ENCODE measurements at regions not wholly inside any gene's neighbourhood (a gene's known extent, or its start where the extent isn't known, plus 50 kb on each side); places are given as distances from the start of the nearest gene placed in this dataset.

- no peaks in the 10 kb centered on the region for H3K9me3 ChIP-seq
- in situ Hi-C loops (cut with MboI; ENCODE audit: low sequenced_read_pairs in 4 of 4) (no loop called here), intact Hi-C loops (cut with DNase I; ENCODE audit: low total_unique reads) (no loop called here)
- no peak overlapping the region for H3K27ac ChIP-seq
- no peak for ATAC-seq
- no peaks in the 10 kb centered on the region for H3K4me1 ChIP-seq
- no peak for TF ChIP-seq CTCF (IDR thresholded peaks at IDR 0.05 in 4 of 5, conservative IDR thresholded peaks at IDR 0.05 in 1 of 5)
- no peak for TF ChIP-seq POLR2A (IDR thresholded peaks at IDR 0.05)
- no peaks in the 10 kb centered on the region for H3K36me3 ChIP-seq
- H3K4me3 ChIP-seq, result no peak overlapping the region
- DNase-seq, result no peak
- H3K27me3 ChIP-seq, result peaks cover 0 to 3% (median 0%) of the 10 kb centered on the region in 3 donors
These were observed 115.9 kb upstream of the TWIST2 start for GRCh38 chr2:238731961-238732360.

GRCh38 chr2:238738917-238739316 lies 109.0 kb upstream of the TWIST2 start:
- no peak overlapping the region for H3K27ac ChIP-seq
- intact Hi-C loops (cut with DNase I; ENCODE audit: low total_unique reads), result no loop called here
- H3K4me1 ChIP-seq, result no peaks in the 10 kb centered on the region
- no peak for DNase-seq
- in situ Hi-C loops (cut with MboI; ENCODE audit: low sequenced_read_pairs in 4 of 4), result no loop called here
- no peak overlapping the region for H3K4me3 ChIP-seq
- H3K27me3 ChIP-seq, result peaks cover 0 to 15% (median 5%) of the 10 kb centered on the region in 3 donors
- no peaks in the 10 kb centered on the region for H3K36me3 ChIP-seq
- TF ChIP-seq POLR2A (IDR thresholded peaks at IDR 0.05), result no peak
- no peak for TF ChIP-seq CTCF (IDR thresholded peaks at IDR 0.05 in 4 of 5, conservative IDR thresholded peaks at IDR 0.05 in 1 of 5)
- H3K9me3 ChIP-seq, result no peaks in the 10 kb centered on the region
- ATAC-seq, result no peak

- Histone ChIP-seq H3K4me3 (no peak overlapping the region), H3K27ac (no peak overlapping the region), H3K9me3 (no peaks in the 10 kb centered on the region), H3K36me3 (no peaks in the 10 kb centered on the region), H3K4me1 (no peaks in the 10 kb centered on the region), H3K27me3 (peaks cover 0 to 15% (median 9%) of the 10 kb centered on the region in 3 donors)
- in situ Hi-C loops (cut with MboI; ENCODE audit: low sequenced_read_pairs in 4 of 4) (no loop called here), intact Hi-C loops (cut with DNase I; ENCODE audit: low total_unique reads) (no loop called here)
- TF ChIP-seq POLR2A (IDR thresholded peaks at IDR 0.05) (no peak), CTCF (IDR thresholded peaks at IDR 0.05 in 4 of 5, conservative IDR thresholded peaks at IDR 0.05 in 1 of 5) (no peak)
- DNase-seq (no peak), ATAC-seq (no peak)
These were observed 108.2 kb upstream of the TWIST2 start for GRCh38 chr2:238739668-238740067.

- H3K27me3 ChIP-seq, result peaks cover 0 to 17% (median 17%) of the 10 kb centered on the region in 3 donors
- ATAC-seq (no peak), DNase-seq (no peak)
- no peaks in the 10 kb centered on the region for H3K9me3 ChIP-seq
- in situ Hi-C loops (cut with MboI; ENCODE audit: low sequenced_read_pairs in 4 of 4), result no loop called here
- H3K4me1 ChIP-seq, result no peaks in the 10 kb centered on the region
- H3K4me3 ChIP-seq, result no peak overlapping the region
- H3K27ac ChIP-seq, result no peak overlapping the region
- TF ChIP-seq CTCF (IDR thresholded peaks at IDR 0.05 in 4 of 5, conservative IDR thresholded peaks at IDR 0.05 in 1 of 5) (no peak), POLR2A (IDR thresholded peaks at IDR 0.05) (no peak)
- intact Hi-C loops (cut with DNase I; ENCODE audit: low total_unique reads), result no loop called here
- no peaks in the 10 kb centered on the region for H3K36me3 ChIP-seq
These were observed 106.6 kb upstream of the TWIST2 start for GRCh38 chr2:238741277-238741676.

- Histone ChIP-seq H3K27me3 (peaks cover 0 to 22% (median 22%) of the 10 kb centered on the region in 3 donors), H3K27ac (no peak overlapping the region), H3K9me3 (no peaks in the 10 kb centered on the region), H3K36me3 (no peaks in the 10 kb centered on the region), H3K4me1 (no peaks in the 10 kb centered on the region), H3K4me3 (no peak overlapping the region)
- TF ChIP-seq POLR2A (IDR thresholded peaks at IDR 0.05) (no peak), CTCF (IDR thresholded peaks at IDR 0.05 in 4 of 5, conservative IDR thresholded peaks at IDR 0.05 in 1 of 5) (no peak)
- in situ Hi-C loops (cut with MboI; ENCODE audit: low sequenced_read_pairs in 4 of 4), result no loop called here
- DNase-seq, result no peak
- no peak for ATAC-seq
- intact Hi-C loops (cut with DNase I; ENCODE audit: low total_unique reads), result no loop called here
These were observed 105.8 kb upstream of the TWIST2 start for GRCh38 chr2:238742066-238742465.
